Loucy (cell line): ENCODE measurements at regions not wholly inside any gene's neighbourhood (a gene's known extent, or its start where the extent isn't known, plus 50 kb on each side); places are given as distances from the start of the nearest gene placed in this dataset.

Experiments used
- H2AFZ ChIP-seq: fragments of 200-600 bp; sonication (generic); 2 replicates; pipeline ENCODE4 v1.6.0; 2016; ENCODE audit warnings: antibody characterized with exemption, mild to moderate bottlenecking, low read length, moderate library complexity
- H3F3A ChIP-seq: fragments of 200-600 bp; 2 replicates; pipeline ENCODE4 v1.6.0; 2016; ENCODE audit warnings: antibody characterized with exemption, low read depth, mild to moderate bottlenecking
- H3K27me3 ChIP-seq: fragments of 200-600 bp; sonication (generic); 2 replicates; pipeline ENCODE4 v1.6.1; 2014; ENCODE audit warnings: low read length, mild to moderate bottlenecking; ENCODE audit not compliant: insufficient read depth, poor library complexity, severe bottlenecking
- H3K36me3 ChIP-seq: fragments of 200-600 bp; sonication (generic); 2 replicates; pipeline ENCODE4 v1.6.1; 2016; ENCODE audit warnings: low read length; ENCODE audit not compliant: insufficient read depth
- H3K4me1 ChIP-seq: fragments of 200-600 bp; sonication (generic); 2 replicates; pipeline ENCODE4 v1.5.1; 2014; ENCODE audit warnings: low read length, mild to moderate bottlenecking; ENCODE audit not compliant: insufficient read depth, poor library complexity, severe bottlenecking
- H3K4me2 ChIP-seq: fragments of 200-600 bp; sonication (generic); 2 replicates; pipeline ENCODE4 v1.6.0; 2014; ENCODE audit warnings: antibody characterized with exemption, low read length, low read depth, mild to moderate bottlenecking; ENCODE audit not compliant: poor library complexity, severe bottlenecking
- H3K4me3 ChIP-seq: fragments of 200-600 bp; sonication (generic); 2 replicates; pipeline ENCODE4 v1.5.1; 2014; ENCODE audit warnings: low read length, mild to moderate bottlenecking, mixed read lengths; ENCODE audit not compliant: poor library complexity, severe bottlenecking
- H3K79me2 ChIP-seq: fragments of 200-600 bp; sonication (generic); 2 replicates; pipeline ENCODE4 v1.6.1; 2014; ENCODE audit warnings: low read length; ENCODE audit not compliant: insufficient read depth
- H3K9ac ChIP-seq: fragments of 200-600 bp; sonication (generic); 2 replicates; pipeline ENCODE4 v1.6.0; 2014; ENCODE audit warnings: mild to moderate bottlenecking, low read depth, low read length, moderate library complexity; ENCODE audit not compliant: poor library complexity, severe bottlenecking
- H3K9me2 ChIP-seq: fragments of 200-600 bp; sonication (generic); replicated peaks from 2 replicates; pipeline ENCODE4 v1.6.1; 2016; ENCODE audit warnings: low read depth, low read length, mixed read lengths
- H3K9me3 ChIP-seq: fragments of 200-600 bp; sonication (generic); 2 replicates; pipeline ENCODE4 v1.6.1; 2014; ENCODE audit warnings: mild to moderate bottlenecking, antibody characterized with exemption, low read length, low read depth; ENCODE audit not compliant: insufficient read depth
- H4K20me1 ChIP-seq: fragments of 200-600 bp; sonication (generic); 2 replicates; pipeline ENCODE4 v1.6.0; 2014; ENCODE audit warnings: antibody characterized with exemption, low read length, mild to moderate bottlenecking; ENCODE audit not compliant: insufficient read depth, poor library complexity, severe bottlenecking
- EZH2phosphoT487 ChIP-seq: fragments of 200-600 bp; IDR thresholded peaks from 2 replicates; pipeline ENCODE4 v1.6.1; 2018; ENCODE audit warnings: antibody characterized with exemption, mild to moderate bottlenecking, moderate library complexity, borderline replicate concordance
- TF ChIP-seq, protein P1 (sequence below): fragments of 200-600 bp; sonication (generic); conservative IDR thresholded peaks from 2 replicates; pipeline ENCODE4 v1.5.1; 2014; ENCODE audit warnings: mild to moderate bottlenecking, antibody characterized with exemption, low read length

DNA sequence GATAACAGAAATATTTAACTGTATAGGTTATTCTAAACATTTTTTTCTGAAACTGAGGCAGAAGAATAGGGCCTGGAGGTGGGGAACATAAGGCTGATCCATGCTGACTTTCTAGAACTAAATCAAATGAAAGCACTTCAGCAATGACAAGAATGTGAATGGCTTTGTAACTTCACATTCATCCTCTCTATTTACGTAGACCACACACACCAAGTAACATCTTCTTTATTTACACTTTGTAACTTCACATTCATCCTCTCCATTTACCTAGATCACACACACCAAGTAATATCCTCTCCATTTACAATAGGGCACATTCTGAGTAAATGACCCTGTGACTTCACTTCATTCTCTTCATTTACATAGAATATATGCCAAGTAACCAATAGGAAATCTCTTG lies 251.8 kb upstream of the CDH9 start:
- no peaks in the 10 kb centered on the region for H4K20me1 ChIP-seq
- H3K4me1 ChIP-seq: no peaks in the 10 kb centered on the region
- H2AFZ ChIP-seq: no peak overlapping the region
- no peaks in the 10 kb centered on the region for H3K9me2 ChIP-seq
- no peaks in the 10 kb centered on the region for H3K9me3 ChIP-seq
- no peaks in the 10 kb centered on the region for H3K27me3 ChIP-seq
- no peaks in the 10 kb centered on the region for H3K36me3 ChIP-seq
- no peak overlapping the region for H3K4me3 ChIP-seq
- no peaks in the 10 kb centered on the region for H3F3A ChIP-seq
- H3K79me2 ChIP-seq: no peaks in the 10 kb centered on the region
- H3K9ac ChIP-seq: no peak overlapping the region
- H3K4me2 ChIP-seq: no peak overlapping the region
- TF ChIP-seq, protein P1, sequence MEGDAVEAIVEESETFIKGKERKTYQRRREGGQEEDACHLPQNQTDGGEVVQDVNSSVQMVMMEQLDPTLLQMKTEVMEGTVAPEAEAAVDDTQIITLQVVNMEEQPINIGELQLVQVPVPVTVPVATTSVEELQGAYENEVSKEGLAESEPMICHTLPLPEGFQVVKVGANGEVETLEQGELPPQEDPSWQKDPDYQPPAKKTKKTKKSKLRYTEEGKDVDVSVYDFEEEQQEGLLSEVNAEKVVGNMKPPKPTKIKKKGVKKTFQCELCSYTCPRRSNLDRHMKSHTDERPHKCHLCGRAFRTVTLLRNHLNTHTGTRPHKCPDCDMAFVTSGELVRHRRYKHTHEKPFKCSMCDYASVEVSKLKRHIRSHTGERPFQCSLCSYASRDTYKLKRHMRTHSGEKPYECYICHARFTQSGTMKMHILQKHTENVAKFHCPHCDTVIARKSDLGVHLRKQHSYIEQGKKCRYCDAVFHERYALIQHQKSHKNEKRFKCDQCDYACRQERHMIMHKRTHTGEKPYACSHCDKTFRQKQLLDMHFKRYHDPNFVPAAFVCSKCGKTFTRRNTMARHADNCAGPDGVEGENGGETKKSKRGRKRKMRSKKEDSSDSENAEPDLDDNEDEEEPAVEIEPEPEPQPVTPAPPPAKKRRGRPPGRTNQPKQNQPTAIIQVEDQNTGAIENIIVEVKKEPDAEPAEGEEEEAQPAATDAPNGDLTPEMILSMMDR: no peak

DNA sequence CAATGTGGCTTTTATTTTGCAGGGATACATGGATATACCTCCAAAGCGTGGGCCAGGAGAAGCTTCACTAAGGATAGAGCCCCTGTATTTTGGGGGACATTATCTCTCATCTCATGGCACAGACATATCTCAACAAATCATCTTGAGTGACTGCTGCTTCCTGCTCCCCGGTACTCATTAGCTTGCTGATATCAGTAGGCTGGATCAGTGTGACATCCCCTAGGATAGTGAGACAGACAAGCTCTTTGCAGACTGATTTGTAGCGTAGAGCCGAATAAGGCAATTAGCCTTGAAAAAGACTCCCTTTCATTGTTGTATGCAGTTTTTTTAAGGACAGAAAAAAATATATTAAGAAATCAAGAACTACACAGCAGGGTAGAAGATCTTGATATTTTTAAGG lies 237.7 kb upstream of the CDH9 start:
- no peaks in the 10 kb centered on the region; the same call in 1 of the 2 replicates for H3K9me3 ChIP-seq
- H3K4me2 ChIP-seq: no peak overlapping the region
- no peak for TF ChIP-seq EZH2phosphoT487
- TF ChIP-seq, protein P1: no peak
- no peak overlapping the region for H3K9ac ChIP-seq
- H3K9me2 ChIP-seq: no peaks in the 10 kb centered on the region
- no peaks in the 10 kb centered on the region for H3K36me3 ChIP-seq
- no peak overlapping the region for H2AFZ ChIP-seq
- no peaks in the 10 kb centered on the region for H3F3A ChIP-seq
- no peak overlapping the region for H3K4me3 ChIP-seq
- H3K79me2 ChIP-seq: no peaks in the 10 kb centered on the region
- no peaks in the 10 kb centered on the region for H4K20me1 ChIP-seq
- no peaks in the 10 kb centered on the region for H3K27me3 ChIP-seq
- H3K4me1 ChIP-seq: no peaks in the 10 kb centered on the region

DNA sequence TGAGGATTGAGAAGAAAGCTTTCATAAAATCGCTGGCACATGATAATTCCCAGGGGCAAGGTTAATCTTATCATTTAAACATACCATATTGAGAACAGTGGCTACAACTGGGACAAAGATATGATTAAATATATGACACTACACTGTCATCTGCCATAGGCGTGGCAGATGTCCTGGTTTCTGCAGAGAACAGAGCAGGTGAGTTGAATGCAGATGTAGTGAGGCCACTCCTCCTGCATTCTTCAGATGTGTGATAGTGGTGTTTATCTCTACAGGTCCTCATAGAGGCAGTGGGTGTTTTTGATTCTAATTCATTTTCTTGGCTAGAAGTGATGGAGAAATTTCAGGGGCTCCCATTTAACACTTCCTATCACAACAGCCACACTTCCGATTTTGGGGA lies 237.0 kb upstream of the CDH9 start:
- Histone ChIP-seq H3K27me3 (no peaks in the 10 kb centered on the region), H3K4me3 (no peak overlapping the region), H3K4me1 (no peaks in the 10 kb centered on the region), H3K9me3 (no peaks in the 10 kb centered on the region; the same call in 1 of the 2 replicates), H3K4me2 (no peak overlapping the region), H3K9ac (no peak overlapping the region), H4K20me1 (no peaks in the 10 kb centered on the region), H3F3A (no peaks in the 10 kb centered on the region), H3K36me3 (no peaks in the 10 kb centered on the region), H3K79me2 (no peaks in the 10 kb centered on the region), H2AFZ (no peak overlapping the region), H3K9me2 (no peaks in the 10 kb centered on the region)
- no peak for TF ChIP-seq EZH2phosphoT487
- TF ChIP-seq, protein P1: no peak
